ENCODE measurements at regions not wholly inside any gene's neighbourhood (a gene's known extent, or its start where the extent isn't known, plus 50 kb on each side); places are given as distances from the start of the nearest gene placed in this dataset.

GRCh38 chr13:99737481-99738245 lies 233.9 kb downstream of the ZIC5 start:
- DNase-seq: no peak
- Mint-ChIP-seq H3K27me3 (ENCODE audit: low read depth, poor library complexity) (peaks cover 4% of the 10 kb centered on the region), H3K36me3 (ENCODE audit: low read depth) (no peaks in the 10 kb centered on the region), H3K27ac (peak overlapping the region; percentile 88), H3K4me1 (peaks cover 81% of the 10 kb centered on the region), H3K9me3 (no peaks in the 10 kb centered on the region), H3K4me3 (no peak overlapping the region)
- TF ChIP-seq, protein P1, sequence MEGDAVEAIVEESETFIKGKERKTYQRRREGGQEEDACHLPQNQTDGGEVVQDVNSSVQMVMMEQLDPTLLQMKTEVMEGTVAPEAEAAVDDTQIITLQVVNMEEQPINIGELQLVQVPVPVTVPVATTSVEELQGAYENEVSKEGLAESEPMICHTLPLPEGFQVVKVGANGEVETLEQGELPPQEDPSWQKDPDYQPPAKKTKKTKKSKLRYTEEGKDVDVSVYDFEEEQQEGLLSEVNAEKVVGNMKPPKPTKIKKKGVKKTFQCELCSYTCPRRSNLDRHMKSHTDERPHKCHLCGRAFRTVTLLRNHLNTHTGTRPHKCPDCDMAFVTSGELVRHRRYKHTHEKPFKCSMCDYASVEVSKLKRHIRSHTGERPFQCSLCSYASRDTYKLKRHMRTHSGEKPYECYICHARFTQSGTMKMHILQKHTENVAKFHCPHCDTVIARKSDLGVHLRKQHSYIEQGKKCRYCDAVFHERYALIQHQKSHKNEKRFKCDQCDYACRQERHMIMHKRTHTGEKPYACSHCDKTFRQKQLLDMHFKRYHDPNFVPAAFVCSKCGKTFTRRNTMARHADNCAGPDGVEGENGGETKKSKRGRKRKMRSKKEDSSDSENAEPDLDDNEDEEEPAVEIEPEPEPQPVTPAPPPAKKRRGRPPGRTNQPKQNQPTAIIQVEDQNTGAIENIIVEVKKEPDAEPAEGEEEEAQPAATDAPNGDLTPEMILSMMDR (IDR thresholded peaks at IDR 0.05): no peak

DNA sequence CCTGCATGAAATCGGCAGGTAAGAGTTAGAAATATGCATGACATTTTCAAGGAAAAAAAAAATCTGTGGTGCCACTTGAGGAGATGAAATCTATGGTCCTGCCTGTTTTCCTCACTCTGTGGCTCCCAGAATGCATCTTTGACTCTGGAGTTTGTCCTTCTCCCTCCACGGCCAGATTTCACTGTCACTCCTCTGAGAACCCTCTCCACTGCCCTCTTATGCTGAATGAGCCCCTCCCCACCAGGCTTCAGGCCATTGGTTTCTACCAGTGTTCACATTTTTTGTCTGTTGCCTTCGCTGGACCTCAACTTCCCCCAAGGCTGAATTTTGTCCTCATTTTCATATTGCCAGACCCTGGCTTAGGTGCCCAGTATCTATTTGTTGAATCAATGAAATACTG lies 235.0 kb downstream of the ZIC5 start:
- no peaks in the 10 kb centered on the region for H3K36me3 Mint-ChIP-seq (ENCODE audit: low read depth)
- H3K9me3 Mint-ChIP-seq: no peaks in the 10 kb centered on the region
- H3K4me3 Mint-ChIP-seq: no peak overlapping the region
- H3K4me1 Mint-ChIP-seq: peaks cover 80% of the 10 kb centered on the region
- no peak for DNase-seq
- TF ChIP-seq, protein P1 (IDR thresholded peaks at IDR 0.05): no peak
- H3K27ac Mint-ChIP-seq: peak overlapping the region; percentile 14
- H3K27me3 Mint-ChIP-seq (ENCODE audit: low read depth, poor library complexity): peaks cover 4% of the 10 kb centered on the region

- no peak overlapping the region for H3K4me3 Mint-ChIP-seq
- DNase-seq: no peak
- TF ChIP-seq, protein P1 (IDR thresholded peaks at IDR 0.05): no peak
- H3K27ac Mint-ChIP-seq: no peak overlapping the region
- H3K9me3 Mint-ChIP-seq: no peaks in the 10 kb centered on the region
- peaks cover 77% of the 10 kb centered on the region for H3K4me1 Mint-ChIP-seq
- peaks cover 4% of the 10 kb centered on the region for H3K27me3 Mint-ChIP-seq (ENCODE audit: low read depth, poor library complexity)
- H3K36me3 Mint-ChIP-seq (ENCODE audit: low read depth): no peaks in the 10 kb centered on the region
Measured at GRCh38 chr13:99734013-99734693, 232.9 kb downstream of the TM9SF2 start.

DNA sequence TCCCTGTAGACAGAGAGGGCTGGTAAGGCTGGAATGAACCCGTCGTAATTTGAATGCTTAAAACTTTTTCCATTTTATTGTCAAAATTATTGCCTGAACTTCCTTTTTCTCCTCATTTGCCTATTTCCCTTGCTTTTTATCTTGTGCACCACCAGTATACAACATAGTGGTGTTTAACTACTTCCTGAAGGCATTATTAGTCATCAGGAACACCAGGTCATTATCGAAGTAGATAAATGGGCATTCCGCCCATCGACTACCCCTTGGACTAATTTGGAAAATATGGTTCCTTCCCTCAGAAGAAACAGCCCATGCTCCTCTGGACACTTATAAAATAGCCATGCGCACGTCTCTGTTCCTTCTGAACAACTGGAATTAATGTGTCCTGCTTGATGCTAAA lies 232.1 kb downstream of the TM9SF2 start:
- no peak for DNase-seq
- no peak overlapping the region for H3K27ac Mint-ChIP-seq
- no peaks in the 10 kb centered on the region for H3K36me3 Mint-ChIP-seq (ENCODE audit: low read depth)
- no peak overlapping the region for H3K4me3 Mint-ChIP-seq
- TF ChIP-seq, protein P1 (IDR thresholded peaks at IDR 0.05): no peak
- no peaks in the 10 kb centered on the region for H3K9me3 Mint-ChIP-seq
- H3K27me3 Mint-ChIP-seq (ENCODE audit: low read depth, poor library complexity): peaks cover 4% of the 10 kb centered on the region
- H3K4me1 Mint-ChIP-seq: peaks cover 76% of the 10 kb centered on the region

- Mint-ChIP-seq H3K36me3 (ENCODE audit: low read depth) (no peaks in the 10 kb centered on the region), H3K27ac (peak overlapping the region; percentile 73), H3K27me3 (ENCODE audit: low read depth, poor library complexity) (peaks cover 3% of the 10 kb centered on the region), H3K4me3 (no peak overlapping the region), H3K9me3 (no peaks in the 10 kb centered on the region), H3K4me1 (peaks cover 71% of the 10 kb centered on the region)
- no peak for DNase-seq
- TF ChIP-seq, protein P1 (IDR thresholded peaks at IDR 0.05): no peak
Measured at GRCh38 chr13:99731747-99732146, 230.5 kb downstream of the TM9SF2 start.
